H1 (cell line): ENCODE measurements at regions not wholly inside any gene's neighbourhood (a gene's known extent, or its start where the extent isn't known, plus 50 kb on each side); places are given as distances from the start of the nearest gene placed in this dataset.

ENCODE experiments used
- CTCF ChIA-PET: fragments of 300-600 bp; sonication (Branson Sonifier 250); formaldehyde crosslinking; loops from one replicate; lab custom pipeline; 2021; ENCODE audit not compliant: partially characterized antibody; lab: Charles Lee
- POLR2A ChIA-PET: fragments of 300-600 bp; sonication (Branson Sonifier 250); formaldehyde crosslinking; loops from one replicate; lab custom pipeline; 2021; ENCODE audit warnings: inconsistent platforms; ENCODE audit not compliant: partially characterized antibody; lab: Charles Lee
- DNase-seq, 2 experiments: peaks; one replicate each; pipeline versions ENCODE4 v3.0.0 to v3.0.0-alpha.2; 2010 to 2022; ENCODE audit warnings: low spot score in 2 of 2, low read depth in 1 of 2, mixed read lengths in 1 of 2
- FAIRE-seq: peaks from 2 replicates; lab custom pipeline; 2011; peaks lifted over from hg19 to GRCh38; lab: Jason Lieb, UNC
- H2AFZ ChIP-seq: 2 replicates; pipeline ENCODE4 v1.8.1; 2012; ENCODE audit warnings: low read length, inconsistent platforms
- H2AK5ac ChIP-seq: 2 replicates; pipeline ENCODE4 v1.6.1; 2013; ENCODE audit warnings: low read depth, low read length
- H2BK120ac ChIP-seq: replicated peaks from 2 replicates; pipeline ENCODE3; 2013; ENCODE audit warnings: low read depth, low read length, inconsistent platforms
- H2BK12ac ChIP-seq: 2 replicates; pipeline ENCODE4 v1.6.1; 2013; ENCODE audit warnings: low read depth, low read length
- H2BK15ac ChIP-seq: 2 replicates; pipeline ENCODE4 v1.6.1; 2013; ENCODE audit warnings: low read length
- H2BK20ac ChIP-seq: 2 replicates; pipeline ENCODE4 v1.6.1; 2013; ENCODE audit warnings: low read length
- H2BK5ac ChIP-seq: 2 replicates; pipeline ENCODE4 v1.6.1; 2013; ENCODE audit warnings: low read depth, low read length
- H3K14ac ChIP-seq: 2 replicates; pipeline ENCODE4 v1.6.1; 2013; ENCODE audit warnings: inconsistent platforms; ENCODE audit not compliant: insufficient read length
- H3K18ac ChIP-seq: 2 replicates; pipeline ENCODE4 v1.6.1; 2013; ENCODE audit warnings: low read length; ENCODE audit errors: extremely low read depth
- H3K23ac ChIP-seq: 2 replicates; pipeline ENCODE4 v1.6.1; 2013; ENCODE audit warnings: inconsistent platforms; ENCODE audit not compliant: insufficient read length
- H3K23me2 ChIP-seq: 2 replicates; pipeline ENCODE4 v1.6.1; 2013; ENCODE audit warnings: low read depth, low read length
- H3K27ac ChIP-seq: 2 replicates; pipeline ENCODE4 v1.6.1; 2011; ENCODE audit warnings: low read depth, low read length, inconsistent platforms
- H3K27me3 ChIP-seq, 4 experiments: replicated peaks in 1 of 4; 1 replicate in 1 of 4; 2 replicates in 3 of 4; pipeline versions ENCODE4 v1.6.1 to v1.8.1; 2011 to 2013; ENCODE audit warnings: low read length in 3 of 4, mild to moderate bottlenecking in 3 of 4, inconsistent platforms in 2 of 4, mixed read lengths in 2 of 4, moderate library complexity in 1 of 4; ENCODE audit not compliant: control insufficient read depth in 3 of 4, insufficient read depth in 3 of 4; ENCODE audit errors: extremely low read depth in 1 of 4
- H3K36me3 ChIP-seq, 4 experiments: 2 replicates each; pipeline versions ENCODE4 v1.6.1 to v1.8.1; 2011 to 2013; ENCODE audit warnings: mild to moderate bottlenecking in 4 of 4, low read length in 3 of 4, moderate library complexity in 2 of 4, control low read depth in 1 of 4, inconsistent platforms in 1 of 4; ENCODE audit not compliant: insufficient read depth in 4 of 4, control insufficient read depth in 2 of 4
- H3K4ac ChIP-seq: replicated peaks from 2 replicates; pipeline ENCODE3; 2013; ENCODE audit warnings: low read length, low read depth, mixed read lengths, inconsistent platforms; ENCODE audit not compliant: insufficient read length
- H3K4me1 ChIP-seq, 4 experiments: replicated peaks in 1 of 4; 1 replicate in 1 of 4; 2 replicates in 3 of 4; pipeline versions ENCODE4 v1.6.1 to v1.8.1; 2011 to 2013; ENCODE audit warnings: low read length in 3 of 4, inconsistent platforms in 2 of 4, mixed read lengths in 1 of 4; ENCODE audit not compliant: insufficient read depth in 4 of 4, control insufficient read depth in 3 of 4
- H3K4me2 ChIP-seq, 2 experiments: 2 replicates each; pipeline versions ENCODE4 v1.6.1 to v1.8.1; 2011 to 2013; ENCODE audit warnings: low read depth in 2 of 2, low read length in 2 of 2, control low read depth in 1 of 2, inconsistent platforms in 1 of 2, mild to moderate bottlenecking in 1 of 2; ENCODE audit not compliant: insufficient read depth in 1 of 2
- H3K4me3 ChIP-seq, 4 experiments: fragments of 200-600, 300-600 bp in 1 of 4; sonication (generic), shearing (Covaris generic), sonication (Bioruptor Twin) in 1 of 4; 2 replicates each; pipeline versions ENCODE4 v1.5.1 to v1.8.1; 2011 to 2016; ENCODE audit warnings: low read length in 4 of 4, low read depth in 3 of 4, control low read depth in 2 of 4, inconsistent platforms in 2 of 4, mild to moderate bottlenecking in 2 of 4, mixed read lengths in 1 of 4, moderate library complexity in 1 of 4; ENCODE audit not compliant: insufficient read depth in 2 of 4; ENCODE audit errors: extremely low read depth in 1 of 4
- H3K56ac ChIP-seq: replicated peaks from 2 replicates; pipeline ENCODE3; 2013; ENCODE audit warnings: low read depth, mild to moderate bottlenecking, mixed read lengths, low read length, inconsistent platforms; ENCODE audit not compliant: insufficient read length
- H3K79me1 ChIP-seq: 2 replicates; pipeline ENCODE4 v1.6.1; 2013; ENCODE audit warnings: low read depth, low read length, control low read depth
- H3K79me2 ChIP-seq, 2 experiments: 2 replicates each; pipeline versions ENCODE4 v1.6.1 to v1.8.1; 2012 to 2013; ENCODE audit warnings: low read length in 2 of 2, mild to moderate bottlenecking in 2 of 2, inconsistent platforms in 1 of 2; ENCODE audit not compliant: insufficient read depth in 2 of 2, control insufficient read depth in 1 of 2
- H3K9ac ChIP-seq, 4 experiments: replicated peaks in 1 of 4; 1 replicate in 1 of 4; 2 replicates in 3 of 4; pipeline versions ENCODE4 v1.6.1 to v1.8.1; 2011 to 2013; ENCODE audit warnings: low read depth in 3 of 4, low read length in 3 of 4, control low read depth in 2 of 4, mild to moderate bottlenecking in 2 of 4, moderate library complexity in 2 of 4, inconsistent platforms in 1 of 4; ENCODE audit errors: extremely low read depth in 1 of 4
- H3K9me3 ChIP-seq, 2 experiments: 2 replicates each; pipeline versions ENCODE4 v1.6.1 to v1.8.1; 2012 to 2013; ENCODE audit warnings: mild to moderate bottlenecking in 2 of 2, moderate library complexity in 2 of 2, control low read depth in 1 of 2, inconsistent platforms in 1 of 2, low read depth in 1 of 2, low read length in 1 of 2, mixed read lengths in 1 of 2; ENCODE audit not compliant: insufficient read depth in 2 of 2
- H4K20me1 ChIP-seq, 2 experiments: replicated peaks in 1 of 2; 2 replicates each; pipeline versions ENCODE3 to v1.8.1; 2011 to 2013; ENCODE audit warnings: inconsistent platforms in 2 of 2, low read length in 2 of 2, mild to moderate bottlenecking in 1 of 2; ENCODE audit not compliant: insufficient read depth in 2 of 2, control insufficient read depth in 1 of 2
- H4K5ac ChIP-seq: 2 replicates; pipeline ENCODE4 v1.6.1; 2013; ENCODE audit warnings: low read length, low read depth, mixed read lengths, inconsistent platforms; ENCODE audit not compliant: insufficient read length
- H4K8ac ChIP-seq: 2 replicates; pipeline ENCODE4 v1.8.0; 2013; ENCODE audit warnings: mild to moderate bottlenecking, moderate library complexity, low read length, inconsistent platforms; ENCODE audit not compliant: insufficient read depth; ENCODE audit errors: extremely low read depth
- H4K91ac ChIP-seq: replicated peaks from 2 replicates; pipeline ENCODE3; 2013; ENCODE audit warnings: low read length, mixed read lengths, inconsistent platforms; ENCODE audit not compliant: insufficient read length
- NANOG ChIP-seq: IDR thresholded peaks from 2 replicates; pipeline ENCODE4 v1.6.1; 2011; ENCODE audit warnings: low read length, low read depth, mild to moderate bottlenecking, inconsistent platforms; ENCODE audit not compliant: insufficient read depth, poor library complexity, severe bottlenecking
- SIN3A ChIP-seq, 2 experiments: IDR thresholded peaks in 1 of 2; conservative IDR thresholded peaks in 1 of 2; 2 replicates each; pipeline ENCODE4 v1.6.1; 2011 to 2012; ENCODE audit warnings: low read length in 2 of 2, improper control_type of control experiment in 1 of 2, low read depth in 1 of 2, mild to moderate bottlenecking in 1 of 2
- TEAD4 ChIP-seq: IDR thresholded peaks from 2 replicates; pipeline ENCODE4 v1.6.1; 2012; ENCODE audit warnings: low read depth, low read length, inconsistent platforms, mixed read lengths
- WGBS, 2 experiments: shearing (Covaris generic) in 1 of 2; methylation state at CpG; one replicate each; pipeline versions ENCODE4 v1.1.6 to v1.1.7; 2013 to 2015; ENCODE audit warnings: low lambda C conversion rate in 2 of 2, mixed read lengths in 2 of 2, inconsistent platforms in 1 of 2, low coverage in 1 of 2, missing lambda C conversion rate in 1 of 2; ENCODE audit not compliant: insufficient replicate concordance in 2 of 2, insufficient coverage in 1 of 2, insufficient read length in 1 of 2; ENCODE audit errors: extremely low coverage in 1 of 2, missing lambda C conversion rate in 1 of 2; 5-methylcytosine and 5-hydroxymethylcytosine counted together
- TF ChIP-seq, protein P1 (sequence below): IDR thresholded peaks from 2 replicates; pipeline ENCODE4 v1.6.1; 2012; ENCODE audit warnings: inconsistent platforms

DNA sequence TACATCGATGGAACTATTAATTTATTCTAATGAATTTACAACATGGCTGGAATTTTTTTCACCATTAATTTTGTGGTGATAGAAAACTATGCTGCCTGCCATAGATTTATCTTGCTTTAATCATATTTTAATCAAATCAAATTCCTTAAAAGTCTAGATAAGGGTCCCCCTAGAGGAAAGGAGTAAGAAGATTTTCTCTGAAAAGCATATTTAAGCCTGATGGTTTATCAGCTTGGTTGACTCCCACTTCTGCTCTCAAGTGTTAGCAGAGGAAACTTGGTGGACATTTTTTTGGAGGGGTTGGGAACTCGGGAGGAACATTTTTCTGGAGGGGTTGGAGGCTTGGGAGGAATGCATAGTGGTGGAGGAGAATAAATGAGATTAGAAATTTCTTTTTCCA, 253.3 kb downstream of the KCNRG start:
- H3K23me2 ChIP-seq, result no peaks in the 10 kb centered on the region
- no peak overlapping the region for H2BK20ac ChIP-seq
- no peak overlapping the region for H3K18ac ChIP-seq
- no peaks in the 10 kb centered on the region for H4K20me1 ChIP-seq
- ChIA-PET POLR2A (interaction anchor here (2.2 kb wide), 1 partner anchor 9 kb away, joined by 4 read pairs; no protein-coding TSS in a partner anchor), CTCF (no interaction called here)
- H3K9ac ChIP-seq, result no peak overlapping the region
- H3K9me3 ChIP-seq, result no peaks in the 10 kb centered on the region
- no peak overlapping the region for H2AK5ac ChIP-seq
- no peak overlapping the region for H2BK15ac ChIP-seq
- FAIRE-seq, result no peak
- H3K27ac ChIP-seq, result no peak overlapping the region
- H3K23ac ChIP-seq, result no peak overlapping the region
- 91 to 100% methylated on average over 1 to 2 of the region's 2 CpGs for WGBS, 2 experiments
- H4K5ac ChIP-seq, result no peak overlapping the region
- no peaks in the 10 kb centered on the region for H3K36me3 ChIP-seq
- H3K79me1 ChIP-seq, result no peaks in the 10 kb centered on the region; the same call in 1 of the 2 replicates
- no peak overlapping the region for H3K56ac ChIP-seq
- peaks cover 0 to 3% (median 0%) of the 10 kb centered on the region in 4 experiments; a peak in 1 of 7 replicates for H3K4me1 ChIP-seq
- no peak overlapping the region for H4K8ac ChIP-seq
- no peak overlapping the region for H3K4ac ChIP-seq
- TF ChIP-seq, protein P1, sequence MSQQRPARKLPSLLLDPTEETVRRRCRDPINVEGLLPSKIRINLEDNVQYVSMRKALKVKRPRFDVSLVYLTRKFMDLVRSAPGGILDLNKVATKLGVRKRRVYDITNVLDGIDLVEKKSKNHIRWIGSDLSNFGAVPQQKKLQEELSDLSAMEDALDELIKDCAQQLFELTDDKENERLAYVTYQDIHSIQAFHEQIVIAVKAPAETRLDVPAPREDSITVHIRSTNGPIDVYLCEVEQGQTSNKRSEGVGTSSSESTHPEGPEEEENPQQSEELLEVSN, result no peak
- TF ChIP-seq SIN3A (conservative IDR thresholded peaks at IDR 0.05 in 1 of 2, IDR thresholded peaks at IDR 0.05 in 1 of 2; ENCODE audit: low read depth in 1 of 2, low read length in 2 of 2) (no peak), NANOG (no peak), TEAD4 (no peak)
- H3K4me2 ChIP-seq, result no peak overlapping the region
- H2BK12ac ChIP-seq, result no peak overlapping the region
- DNase-seq, result no peak
- no peak overlapping the region for H2AFZ ChIP-seq
- no peak overlapping the region for H2BK5ac ChIP-seq
- no peak overlapping the region for H3K4me3 ChIP-seq
- H3K79me2 ChIP-seq, result no peaks in the 10 kb centered on the region
- no peak overlapping the region for H2BK120ac ChIP-seq
- no peak overlapping the region for H3K14ac ChIP-seq
- no peak overlapping the region for H4K91ac ChIP-seq
- no peaks in the 10 kb centered on the region; a peak in 1 of 7 replicates for H3K27me3 ChIP-seq
